ENCODE measurements at regions not wholly inside any gene's neighbourhood (a gene's known extent, or its start where the extent isn't known, plus 50 kb on each side); places are given as distances from the start of the nearest gene placed in this dataset.
"Not testable (repeated sequence)": the region's sequence is repeated elsewhere in the genome, so short reads cannot be mapped to it uniquely, and the experiment has no call there.

DNA sequence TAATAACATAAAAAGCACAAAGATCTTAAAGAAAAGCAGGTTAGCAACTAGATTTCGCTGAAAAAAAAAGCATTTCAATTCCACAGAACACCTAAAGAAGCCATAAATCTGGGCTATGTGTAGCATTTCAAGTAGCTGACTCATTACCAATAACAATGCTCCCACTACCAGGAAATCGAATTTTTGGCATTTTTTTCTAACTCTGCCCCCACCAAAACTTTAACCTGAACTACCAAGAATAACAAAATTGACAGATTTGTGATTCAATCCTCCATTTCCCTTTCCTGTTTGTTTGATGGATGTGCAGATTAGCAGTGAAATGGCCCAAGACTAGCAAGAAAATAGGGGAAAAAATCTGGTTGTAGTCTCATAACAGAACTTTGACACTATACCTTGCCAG is 180.2 kb downstream of the RASEF start:
- no CpG with 5 or more reads among the region's 2 CpGs for WGBS (ENCODE audit: extremely low coverage, insufficient coverage, insufficient read length)

GRCh38 chr9:82883436-82883835 is 179.5 kb downstream of the RASEF start:
- DNase-seq, result no peak
- no CpG with 5 or more reads among the region's 3 CpGs for WGBS (ENCODE audit: extremely low coverage, insufficient coverage, insufficient read length)
- Histone ChIP-seq H3K18ac (ENCODE audit: low read length) (no peak overlapping the region), H4K91ac (ENCODE audit: low read depth, low read length) (peak overlapping the region; percentile 66), H2AFZ (ENCODE audit: insufficient read depth, low read length, poor library complexity) (no peak overlapping the region), H2BK5ac (ENCODE audit: low read depth, low read length, poor library complexity) (no peak overlapping the region), H3K79me2 (ENCODE audit: control insufficient read depth, insufficient read depth, low read length, poor library complexity) (peaks cover 3% of the 10 kb centered on the region), H2AK5ac (ENCODE audit: low read length) (no peak overlapping the region), H3K79me1 (ENCODE audit: low read length) (peaks cover 11% of the 10 kb centered on the region), H3K36me3 (ENCODE audit: control insufficient read depth in 1 of 2, insufficient read depth in 2 of 2, low read length in 2 of 2) (no peaks in the 10 kb centered on the region), H3K4me2 (ENCODE audit: low read length) (no peak overlapping the region), H3K27ac (ENCODE audit: low read depth, low read length) (peak overlapping the region; percentile 33), H2BK120ac (ENCODE audit: insufficient read depth, low read length, poor library complexity) (peak overlapping the region; percentile 26), H3K23ac (ENCODE audit: low read length) (no peak overlapping the region), H2BK12ac (ENCODE audit: low read length) (peak overlapping the region; percentile 97), H3K4ac (ENCODE audit: low read depth, low read length) (no peak overlapping the region), H3K9me3 (ENCODE audit: insufficient read depth, low read depth, low read length) (no peaks in the 10 kb centered on the region), H4K8ac (ENCODE audit: low read depth, low read length) (no peak overlapping the region), H3K14ac (ENCODE audit: low read length) (no peak overlapping the region), H3K27me3 (ENCODE audit: insufficient read depth, low read length) (no peaks in the 10 kb centered on the region), H4K12ac (ENCODE audit: low read depth, low read length) (no peak overlapping the region), H3K9ac (ENCODE audit: low read length) (no peak overlapping the region), H3K4me3 (ENCODE audit: low read depth, low read length) (no peak overlapping the region), H3K4me1 (ENCODE audit: control insufficient read depth in 1 of 2, insufficient read depth in 2 of 2, low read length in 2 of 2) (peaks cover 5 to 8% of the 10 kb centered on the region in 2 experiments)

More for the DNA sequence above, 180.2 kb downstream of the RASEF start:
- H3K4me2 ChIP-seq (ENCODE audit: low read length), result no peak overlapping the region
- H3K23ac ChIP-seq (ENCODE audit: low read length), result no peak overlapping the region
- H2BK12ac ChIP-seq (ENCODE audit: low read length), result no peak overlapping the region
- H3K36me3 ChIP-seq (ENCODE audit: control insufficient read depth in 1 of 2, insufficient read depth in 2 of 2, low read length in 2 of 2), result no peaks in the 10 kb centered on the region
- H3K14ac ChIP-seq (ENCODE audit: low read length), result no peak overlapping the region
- no peaks in the 10 kb centered on the region for H3K27me3 ChIP-seq (ENCODE audit: insufficient read depth, low read length)
- no peaks in the 10 kb centered on the region for H3K9me3 ChIP-seq (ENCODE audit: insufficient read depth, low read depth, low read length)
- H4K8ac ChIP-seq (ENCODE audit: low read depth, low read length), result no peak overlapping the region
- H4K12ac ChIP-seq (ENCODE audit: low read depth, low read length), result no peak overlapping the region
- H3K79me1 ChIP-seq (ENCODE audit: low read length), result peaks cover 11% of the 10 kb centered on the region
- H4K91ac ChIP-seq (ENCODE audit: low read depth, low read length), result no peak overlapping the region
- H3K18ac ChIP-seq (ENCODE audit: low read length), result no peak overlapping the region
- H3K4ac ChIP-seq (ENCODE audit: low read depth, low read length), result no peak overlapping the region
- H2BK5ac ChIP-seq (ENCODE audit: low read depth, low read length, poor library complexity), result no peak overlapping the region
- H3K4me1 ChIP-seq (ENCODE audit: control insufficient read depth in 1 of 2, insufficient read depth in 2 of 2, low read length in 2 of 2), result peaks cover 5 to 8% of the 10 kb centered on the region in 2 experiments
- no peak overlapping the region for H3K4me3 ChIP-seq (ENCODE audit: low read depth, low read length)
- DNase-seq, result peak in 1 of 2 donors; percentile 7
- H2BK120ac ChIP-seq (ENCODE audit: insufficient read depth, low read length, poor library complexity), result no peak overlapping the region
- no peak overlapping the region for H2AK5ac ChIP-seq (ENCODE audit: low read length)
- H3K9ac ChIP-seq (ENCODE audit: low read length), result no peak overlapping the region
- H3K79me2 ChIP-seq (ENCODE audit: control insufficient read depth, insufficient read depth, low read length, poor library complexity), result peaks cover 3% of the 10 kb centered on the region
- peak overlapping the region; percentile 33 for H3K27ac ChIP-seq (ENCODE audit: low read depth, low read length)
- H2AFZ ChIP-seq (ENCODE audit: insufficient read depth, low read length, poor library complexity), result no peak overlapping the region

DNA sequence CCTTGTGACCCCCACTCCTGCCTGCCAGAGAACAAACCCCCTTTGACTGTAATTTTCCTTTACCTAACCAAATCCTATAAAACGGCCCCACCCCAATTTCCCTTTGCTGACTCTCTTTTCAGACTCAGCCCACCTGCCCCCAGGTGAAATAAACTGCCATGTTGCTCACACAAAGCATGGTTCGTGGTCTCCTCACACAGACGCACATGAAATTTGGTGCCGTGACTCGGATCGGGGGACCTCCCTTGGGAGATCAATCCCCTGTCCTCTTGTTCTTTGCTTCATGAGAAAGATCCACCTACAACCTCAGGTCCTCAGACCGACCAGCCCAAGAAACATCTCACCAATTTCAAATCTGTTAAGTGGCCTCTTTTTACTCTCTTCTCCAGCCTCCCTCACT is 179.0 kb downstream of the RASEF start:
- not testable (repeated sequence) for H3K79me2 ChIP-seq (ENCODE audit: control insufficient read depth, insufficient read depth, low read length, poor library complexity); H3K36me3 ChIP-seq (ENCODE audit: control insufficient read depth in 1 of 2, insufficient read depth in 2 of 2, low read length in 2 of 2); H3K4ac ChIP-seq (ENCODE audit: low read depth, low read length); H3K27me3 ChIP-seq (ENCODE audit: insufficient read depth, low read length); H3K27ac ChIP-seq (ENCODE audit: low read depth, low read length); H3K4me1 ChIP-seq (ENCODE audit: control insufficient read depth in 1 of 2, insufficient read depth in 2 of 2, low read length in 2 of 2); H4K8ac ChIP-seq (ENCODE audit: low read depth, low read length); H3K4me2 ChIP-seq (ENCODE audit: low read length); H3K23ac ChIP-seq (ENCODE audit: low read length); H4K12ac ChIP-seq (ENCODE audit: low read depth, low read length); H2AK5ac ChIP-seq (ENCODE audit: low read length); H3K4me3 ChIP-seq (ENCODE audit: low read depth, low read length); H2BK12ac ChIP-seq (ENCODE audit: low read length); H3K18ac ChIP-seq (ENCODE audit: low read length); H3K14ac ChIP-seq (ENCODE audit: low read length); H2AFZ ChIP-seq (ENCODE audit: insufficient read depth, low read length, poor library complexity); H3K9ac ChIP-seq (ENCODE audit: low read length); H3K9me3 ChIP-seq (ENCODE audit: insufficient read depth, low read depth, low read length); DNase-seq
- peak overlapping the region; percentile 37 for H4K91ac ChIP-seq (ENCODE audit: low read depth, low read length)
- WGBS (ENCODE audit: extremely low coverage, insufficient coverage, insufficient read length), result no CpG with 5 or more reads among the region's 7 CpGs
- H2BK120ac ChIP-seq (ENCODE audit: insufficient read depth, low read length, poor library complexity), result peak overlapping the region; percentile 76
- H2BK5ac ChIP-seq (ENCODE audit: low read depth, low read length, poor library complexity), result peak overlapping the region; percentile 68
- H3K79me1 ChIP-seq (ENCODE audit: low read length), result peaks cover 11% of the 10 kb centered on the region

DNA sequence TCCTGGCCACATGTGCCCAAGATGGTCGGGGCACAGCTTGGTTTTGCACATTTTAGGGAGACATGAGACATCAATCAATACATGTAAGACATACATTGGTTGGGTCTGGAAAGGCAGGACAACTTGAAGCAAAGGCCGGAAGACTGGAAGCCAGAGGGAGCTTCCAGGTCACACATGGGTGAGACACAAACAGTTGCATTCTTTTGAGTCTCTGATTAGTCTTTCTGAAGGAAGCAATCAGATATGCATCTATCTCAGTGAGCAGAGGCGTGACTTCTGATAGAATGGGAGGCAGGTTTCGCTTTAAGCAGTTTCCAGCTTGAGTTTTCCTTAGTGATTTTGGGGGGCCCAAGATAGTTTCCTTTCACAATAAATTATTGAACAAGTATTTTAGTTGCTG is 172.5 kb downstream of the RASEF start:
- Histone ChIP-seq H2AK5ac (ENCODE audit: low read length) (no peak overlapping the region), H3K79me1 (ENCODE audit: low read length) (no peaks in the 10 kb centered on the region), H3K14ac (ENCODE audit: low read length) (no peak overlapping the region), H3K18ac (ENCODE audit: low read length) (no peak overlapping the region), H2BK12ac (ENCODE audit: low read length) (no peak overlapping the region), H3K27me3 (ENCODE audit: insufficient read depth, low read length) (no peaks in the 10 kb centered on the region), H2BK120ac (ENCODE audit: insufficient read depth, low read length, poor library complexity) (no peak overlapping the region), H3K27ac (ENCODE audit: low read depth, low read length) (no peak overlapping the region), H4K91ac (ENCODE audit: low read depth, low read length) (no peak overlapping the region), H2AFZ (ENCODE audit: insufficient read depth, low read length, poor library complexity) (no peak overlapping the region), H3K4me1 (ENCODE audit: control insufficient read depth in 1 of 2, insufficient read depth in 2 of 2, low read length in 2 of 2) (peaks cover 0 to 2% of the 10 kb centered on the region in 2 experiments), H3K36me3 (ENCODE audit: control insufficient read depth in 1 of 2, insufficient read depth in 2 of 2, low read length in 2 of 2) (no peaks in the 10 kb centered on the region), H3K4me3 (ENCODE audit: low read depth, low read length) (no peak overlapping the region), H3K79me2 (ENCODE audit: control insufficient read depth, insufficient read depth, low read length, poor library complexity) (no peaks in the 10 kb centered on the region), H2BK5ac (ENCODE audit: low read depth, low read length, poor library complexity) (no peak overlapping the region), H3K4me2 (ENCODE audit: low read length) (no peak overlapping the region), H3K23ac (ENCODE audit: low read length) (no peak overlapping the region), H3K9ac (ENCODE audit: low read length) (no peak overlapping the region), H4K8ac (ENCODE audit: low read depth, low read length) (no peak overlapping the region), H3K9me3 (ENCODE audit: insufficient read depth, low read depth, low read length) (peaks cover 1% of the 10 kb centered on the region), H4K12ac (ENCODE audit: low read depth, low read length) (no peak overlapping the region), H3K4ac (ENCODE audit: low read depth, low read length) (no peak overlapping the region)
- no peak for DNase-seq
- no CpG with 5 or more reads among the region's 4 CpGs for WGBS (ENCODE audit: extremely low coverage, insufficient coverage, insufficient read length)

Measured in trophoblast cell (in vitro differentiated cells and primary cell).